HepG2 (cell line): ENCODE measurements at regions not wholly inside any gene's neighbourhood (a gene's known extent, or its start where the extent isn't known, plus 50 kb on each side); places are given as distances from the start of the nearest gene placed in this dataset.

Experiments used
- CCAR2 ChIP-seq: fragments of 200-400 bp; formaldehyde crosslinking; optimal IDR thresholded peaks from 2 replicates; pipeline ENCODE3; 2018; ENCODE audit warnings: low read depth, mild to moderate bottlenecking, low read length, moderate library complexity
- DNMT3B ChIP-seq: conservative IDR thresholded peaks from 2 replicates; pipeline ENCODE4 v1.6.1; 2016; ENCODE audit warnings: missing biosample characterization, control low read depth
- HNF1A ChIP-seq, 2 experiments: sonication (generic) in 1 of 2; formaldehyde crosslinking in 1 of 2; IDR thresholded peaks; 2 replicates each; pipeline versions ENCODE4 v1.4.0 to v1.6.1; 2016 to 2020; ENCODE audit warnings: borderline replicate concordance in 1 of 2, low read depth in 1 of 2, mild to moderate bottlenecking in 1 of 2, missing genetic modification reagents in 1 of 2
- MEIS2 ChIP-seq: sonication (generic); formaldehyde crosslinking; IDR thresholded peaks from 2 replicates; pipeline ENCODE4 v1.9.0; 2021; ENCODE audit warnings: mild to moderate bottlenecking, missing genetic modification reagents
- ZNF780A ChIP-seq: sonication (generic); formaldehyde crosslinking; IDR thresholded peaks from 2 replicates; pipeline ENCODE4 v1.8.0; 2022; ENCODE audit warnings: mild to moderate bottlenecking, missing genetic modification reagents, moderate library complexity

GRCh38 chr2:203656522-203657287 is 49.7 kb upstream of the CD28 start (continued):
- TF ChIP-seq HNF1A (IDR thresholded peaks at IDR 0.05; ENCODE audit: low read depth) = 0 out of 2 replicates have a peak, but pooled peaks have one; percentile 43
- peak; percentile 52; the same call in 1 of the 2 replicates for TF ChIP-seq HNF1A (CRISPR knock-in tag; IDR thresholded peaks at IDR 0.05; ENCODE audit: borderline replicate concordance)
- peak; percentile 30 for TF ChIP-seq CCAR2
- peak; percentile 85; the same call in 1 of the 2 replicates for TF ChIP-seq ZNF780A
- TF ChIP-seq MEIS2 (CRISPR knock-in tag) = peak; percentile 90
- peak; percentile 66; the same call in 1 of the 2 replicates for TF ChIP-seq DNMT3B (CRISPR knock-in tag)
